Spleen (tissue), 11 donors: ENCODE measurements at regions not wholly inside any gene's neighbourhood (a gene's known extent, or its start where the extent isn't known, plus 50 kb on each side); places are given as distances from the start of the nearest gene placed in this dataset.

Experiments
- DNase-seq: peaks from one replicate; pipeline ENCODE4 v3.0.0-alpha.2; 2020
- H3K27ac ChIP-seq, 8 donors: fragments of 200-600 bp; sonication (generic) in 7 of 8; 1 replicate in 4 of 8; 2 replicates in 4 of 8; pipeline versions ENCODE4 v1.5.0 to v1.8.0; 2016 to 2021; ENCODE audit warnings: inconsistent platforms in 4 of 8, mild to moderate bottlenecking in 4 of 8, moderate library complexity in 1 of 8
- H3K27me3 ChIP-seq, 7 donors: fragments of 200-600 bp; sonication (generic) in 6 of 7; replicated peaks in 1 of 7; 1 replicate in 4 of 7; 2 replicates in 3 of 7; pipeline versions ENCODE4 v1.5.0 to v1.8.0; 2016 to 2021; ENCODE audit warnings: inconsistent platforms in 3 of 7, mild to moderate bottlenecking in 1 of 7
- H3K36me3 ChIP-seq, 6 donors: fragments of 200-600 bp; sonication (generic) in 5 of 6; 1 replicate in 4 of 6; 2 replicates in 2 of 6; pipeline versions ENCODE4 v1.5.0 to v1.8.0; 2016 to 2021; ENCODE audit warnings: inconsistent platforms in 2 of 6
- H3K4me1 ChIP-seq, 6 donors: fragments of 200-600 bp; sonication (generic) in 5 of 6; 1 replicate in 3 of 6; 2 replicates in 3 of 6; pipeline versions ENCODE4 v1.5.0 to v1.8.0; 2016 to 2021; ENCODE audit warnings: inconsistent platforms in 3 of 6
- H3K4me3 ChIP-seq, 8 donors: fragments of 200-600 bp; sonication (generic) in 7 of 8; 1 replicate in 4 of 8; 2 replicates in 4 of 8; pipeline versions ENCODE4 v1.5.0 to v1.8.0; 2016 to 2021; ENCODE audit warnings: inconsistent platforms in 4 of 8, mild to moderate bottlenecking in 4 of 8, moderate library complexity in 2 of 8
- H3K9me3 ChIP-seq, 8 donors: fragments of 200-600 bp; sonication (generic) in 7 of 8; 1 replicate in 4 of 8; 2 replicates in 4 of 8; pipeline versions ENCODE4 v1.5.0 to v1.8.0; 2016 to 2021; ENCODE audit warnings: inconsistent platforms in 4 of 8
- POLR2A ChIP-seq, 3 donors: fragments of 450-650 bp; IDR thresholded peaks; one replicate each; pipeline ENCODE4 v1.5.1; 2017; ENCODE audit warnings: antibody characterized with exemption in 3 of 3, mild to moderate bottlenecking in 1 of 3
- POLR2AphosphoS5 ChIP-seq, 3 donors: sonication (generic); formaldehyde crosslinking; IDR thresholded peaks; one replicate each; pipeline ENCODE4 v1.5.1; 2017; ENCODE audit warnings: antibody characterized with exemption in 3 of 3
- WGBS, 5 donors: extraction: QIAGEN DNeasy Blood & Tissue Kit in 3 of 5; methylation state at CpG; one replicate each; pipeline versions ENCODE4 v1.1.5 to v1.1.7; 2013 to 2018; 5-methylcytosine and 5-hydroxymethylcytosine counted together
- intact Hi-C: fragments of 100-400 bp; cut with DNase I; formaldehyde crosslinking; loops from one replicate; pipeline ENCODE4 v1.15.0; 2023; ENCODE audit warnings: low total_unique reads
- TF ChIP-seq, protein P1 (sequence below), 11 experiments: fragments of 200-600 bp in 7 of 11; fragments of 450-650 bp in 4 of 11; sonication (generic) in 4 of 11; IDR thresholded peaks in 8 of 11; conservative IDR thresholded peaks in 3 of 11; 1 replicate in 7 of 11; 2 replicates in 4 of 11; pipeline versions ENCODE4 v1.4.0 to v1.8.0; 2016 to 2021; ENCODE audit warnings: antibody characterized with exemption in 11 of 11, inconsistent platforms in 4 of 11, mild to moderate bottlenecking in 1 of 11
- donor health status: healthy with polysubstance abuse.
- donor health status: DM: no; HTN: no; CAD: no; lungs with moderate emphysema.
- donor health status: DM: no; HTN: no; CAD: no.
- donor health status: Bipolar disorder and iron deficiency.
- donor health status: healthy.
- donor health status: DM: no; HTN: no; CAD: no.
- donor health status: DM: yes; HTN: yes; CAD: no.

DNA sequence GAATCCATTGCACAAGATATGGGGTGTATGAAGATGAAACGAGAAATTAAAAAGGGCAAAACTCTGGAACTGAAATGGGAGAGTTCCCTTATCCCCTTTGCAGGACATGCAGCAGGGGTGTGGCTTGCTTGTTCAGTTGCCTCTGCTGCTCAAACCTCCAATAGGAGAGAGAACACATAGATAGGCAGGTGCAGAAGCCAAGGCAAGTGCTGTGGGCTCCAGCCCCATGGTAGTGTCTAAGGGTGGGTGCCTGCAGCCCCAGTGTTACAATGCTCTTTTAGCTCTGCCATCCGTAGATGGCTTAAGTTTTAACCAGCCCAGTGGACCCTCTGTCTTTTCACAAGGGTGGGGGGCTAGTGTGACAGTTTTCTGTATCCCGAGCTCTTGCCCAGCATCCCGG, 69.7 kb downstream of the CMAS start:
- Histone ChIP-seq H3K27ac (no peak overlapping the region), H3K4me3 (no peak overlapping the region), H3K4me1 (no peaks in the 10 kb centered on the region), H3K9me3 (no peaks in the 10 kb centered on the region), H3K27me3 (peaks cover 0 to 8% (median 0%) of the 10 kb centered on the region in 7 donors), H3K36me3 (no peaks in the 10 kb centered on the region)
- no peak for DNase-seq
- TF ChIP-seq POLR2A (IDR thresholded peaks at IDR 0.05) (no peak), POLR2AphosphoS5 (IDR thresholded peaks at IDR 0.05) (no peak)
- TF ChIP-seq, protein P1, sequence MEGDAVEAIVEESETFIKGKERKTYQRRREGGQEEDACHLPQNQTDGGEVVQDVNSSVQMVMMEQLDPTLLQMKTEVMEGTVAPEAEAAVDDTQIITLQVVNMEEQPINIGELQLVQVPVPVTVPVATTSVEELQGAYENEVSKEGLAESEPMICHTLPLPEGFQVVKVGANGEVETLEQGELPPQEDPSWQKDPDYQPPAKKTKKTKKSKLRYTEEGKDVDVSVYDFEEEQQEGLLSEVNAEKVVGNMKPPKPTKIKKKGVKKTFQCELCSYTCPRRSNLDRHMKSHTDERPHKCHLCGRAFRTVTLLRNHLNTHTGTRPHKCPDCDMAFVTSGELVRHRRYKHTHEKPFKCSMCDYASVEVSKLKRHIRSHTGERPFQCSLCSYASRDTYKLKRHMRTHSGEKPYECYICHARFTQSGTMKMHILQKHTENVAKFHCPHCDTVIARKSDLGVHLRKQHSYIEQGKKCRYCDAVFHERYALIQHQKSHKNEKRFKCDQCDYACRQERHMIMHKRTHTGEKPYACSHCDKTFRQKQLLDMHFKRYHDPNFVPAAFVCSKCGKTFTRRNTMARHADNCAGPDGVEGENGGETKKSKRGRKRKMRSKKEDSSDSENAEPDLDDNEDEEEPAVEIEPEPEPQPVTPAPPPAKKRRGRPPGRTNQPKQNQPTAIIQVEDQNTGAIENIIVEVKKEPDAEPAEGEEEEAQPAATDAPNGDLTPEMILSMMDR (IDR thresholded peaks at IDR 0.05 in 8 of 11, conservative IDR thresholded peaks at IDR 0.05 in 3 of 11), result no peak
- intact Hi-C loops, result no loop called here
- WGBS, 5 donors, result 85 to 96% (median 88%) methylated on average over 4 of the region's 4 CpGs

DNA sequence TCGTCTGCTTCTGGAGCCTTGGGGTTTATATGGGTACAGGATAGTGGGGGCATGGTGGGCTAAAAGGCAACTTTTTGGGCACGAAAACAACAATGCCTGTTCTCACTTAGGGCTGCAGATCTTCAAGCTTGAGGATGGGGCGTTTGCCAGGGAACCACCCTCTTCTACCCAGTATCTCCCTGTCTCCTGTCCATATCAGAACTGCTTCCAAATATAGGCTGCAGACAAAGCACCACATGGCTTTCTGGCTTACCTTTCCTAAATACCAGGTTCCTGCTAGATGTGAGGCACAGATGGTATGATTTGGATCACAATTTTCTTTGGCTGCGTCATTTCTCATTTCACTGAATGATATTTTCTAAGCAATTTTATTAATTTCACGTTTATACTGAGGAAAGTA, 70.4 kb downstream of the CMAS start:
- no peak overlapping the region for H3K4me3 ChIP-seq
- 75 to 89% (median 80%) methylated on average over 5 of the region's 5 CpGs for WGBS, 5 donors
- DNase-seq, result no peak
- peaks cover 0 to 12% (median 0%) of the 10 kb centered on the region in 7 donors for H3K27me3 ChIP-seq
- no peaks in the 10 kb centered on the region for H3K4me1 ChIP-seq
- TF ChIP-seq POLR2AphosphoS5 (IDR thresholded peaks at IDR 0.05) (no peak), POLR2A (IDR thresholded peaks at IDR 0.05) (no peak)
- H3K27ac ChIP-seq, result no peak overlapping the region
- H3K9me3 ChIP-seq, result no peaks in the 10 kb centered on the region
- no peaks in the 10 kb centered on the region for H3K36me3 ChIP-seq
- intact Hi-C loops, result no loop called here

DNA sequence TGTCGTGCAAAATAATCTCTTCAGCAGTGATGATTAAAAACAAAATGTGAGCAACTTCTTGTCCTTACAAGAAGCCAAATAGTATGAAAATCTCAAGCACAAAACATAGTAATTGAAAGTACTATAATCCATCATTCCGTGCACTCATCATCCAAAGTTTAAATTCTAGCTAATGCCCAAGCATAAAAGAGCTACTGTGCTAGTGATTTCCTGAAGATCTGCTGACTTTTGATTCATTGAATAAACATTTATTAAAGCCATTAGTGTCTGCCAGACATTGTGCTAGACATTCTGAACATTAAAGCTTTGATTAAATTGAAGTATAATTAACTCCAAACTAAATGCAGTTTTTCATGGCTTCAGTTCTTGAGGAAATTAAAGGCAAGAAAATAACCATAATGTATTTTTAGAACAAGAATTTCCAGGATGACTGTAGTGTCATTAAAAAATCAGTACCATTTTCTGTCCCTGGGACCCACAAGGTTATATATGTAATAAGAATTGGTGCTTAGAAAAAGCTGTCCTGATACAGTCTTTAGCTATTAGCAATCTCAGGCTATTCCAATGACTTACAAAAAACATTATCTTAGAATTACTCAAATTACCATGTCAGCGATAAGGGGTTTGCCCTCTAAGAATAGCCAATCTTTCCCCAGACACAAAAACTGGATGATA, 71.7 kb downstream of the CMAS start:
- DNase-seq, result no peak
- TF ChIP-seq POLR2AphosphoS5 (IDR thresholded peaks at IDR 0.05) (no peak), POLR2A (IDR thresholded peaks at IDR 0.05) (no peak)
- TF ChIP-seq, protein P1 (IDR thresholded peaks at IDR 0.05 in 8 of 11, conservative IDR thresholded peaks at IDR 0.05 in 3 of 11), result no peak
- Histone ChIP-seq H3K27ac (no peak overlapping the region), H3K4me1 (no peaks in the 10 kb centered on the region), H3K27me3 (peaks cover 0 to 12% (median 0%) of the 10 kb centered on the region in 7 donors), H3K9me3 (no peaks in the 10 kb centered on the region), H3K4me3 (no peak overlapping the region), H3K36me3 (no peaks in the 10 kb centered on the region)
- 63 to 83% (median 78%) methylated on average over 3 of the region's 3 CpGs for WGBS, 5 donors
- intact Hi-C loops, result no loop called here

DNA sequence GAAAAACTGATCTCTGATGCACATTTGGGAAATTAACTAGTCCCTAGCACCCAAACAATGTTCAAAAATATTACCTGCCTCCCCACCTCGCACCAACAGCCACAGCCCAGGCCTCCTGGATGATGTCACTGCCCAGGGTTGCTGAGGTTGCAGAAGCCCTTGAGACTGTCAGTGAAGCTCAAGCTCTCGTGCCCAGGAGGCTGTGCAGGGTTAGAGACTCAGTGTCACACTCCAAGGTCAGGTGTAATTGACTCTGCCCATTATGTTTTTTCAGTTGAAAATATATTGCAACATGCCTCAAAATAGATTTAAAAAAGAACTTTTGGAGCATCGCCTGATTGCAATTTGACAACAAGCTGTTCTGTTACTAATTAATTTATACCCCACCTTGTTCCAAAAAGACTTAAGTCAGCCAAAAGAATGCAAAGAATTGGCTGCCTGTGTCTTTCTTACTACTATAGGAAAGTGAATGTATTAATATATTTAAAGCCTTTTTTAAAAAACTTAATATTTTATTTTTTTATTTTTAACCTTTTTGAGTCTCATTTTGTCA, 72.3 kb downstream of the CMAS start:
- 61 to 75% (median 69%) methylated on average over 3 of the region's 3 CpGs for WGBS, 5 donors
- intact Hi-C loops, result no loop called here

More for the DNA sequence above, 72.3 kb downstream of the CMAS start:
- H3K27ac ChIP-seq, result no peak overlapping the region
- no peaks in the 10 kb centered on the region for H3K4me1 ChIP-seq
- TF ChIP-seq, protein P1 (IDR thresholded peaks at IDR 0.05 in 8 of 11, conservative IDR thresholded peaks at IDR 0.05 in 3 of 11), result no peak
- TF ChIP-seq POLR2A (IDR thresholded peaks at IDR 0.05), result no peak
- no peak for TF ChIP-seq POLR2AphosphoS5 (IDR thresholded peaks at IDR 0.05)
- H3K36me3 ChIP-seq, result no peaks in the 10 kb centered on the region
- no peak for DNase-seq
- H3K4me3 ChIP-seq, result no peak overlapping the region
- H3K27me3 ChIP-seq, result peaks cover 0 to 12% (median 0%) of the 10 kb centered on the region in 7 donors
- H3K9me3 ChIP-seq, result no peaks in the 10 kb centered on the region
